H1 (cell line): ENCODE measurements at regions not wholly inside any gene's neighbourhood (a gene's known extent, or its start where the extent isn't known, plus 50 kb on each side); places are given as distances from the start of the nearest gene placed in this dataset.

ENCODE experiments used
- CTCF ChIA-PET: fragments of 300-600 bp; sonication (Branson Sonifier 250); formaldehyde crosslinking; loops from one replicate; lab custom pipeline; 2021; ENCODE audit not compliant: partially characterized antibody; lab: Charles Lee
- POLR2A ChIA-PET: fragments of 300-600 bp; sonication (Branson Sonifier 250); formaldehyde crosslinking; loops from one replicate; lab custom pipeline; 2021; ENCODE audit warnings: inconsistent platforms; ENCODE audit not compliant: partially characterized antibody; lab: Charles Lee
- DNase-seq, 2 experiments: peaks; one replicate each; pipeline versions ENCODE4 v3.0.0 to v3.0.0-alpha.2; 2010 to 2022; ENCODE audit warnings: low spot score in 2 of 2, low read depth in 1 of 2, mixed read lengths in 1 of 2
- FAIRE-seq: peaks from 2 replicates; lab custom pipeline; 2011; peaks lifted over from hg19 to GRCh38; lab: Jason Lieb, UNC
- H2AFZ ChIP-seq: 2 replicates; pipeline ENCODE4 v1.8.1; 2012; ENCODE audit warnings: low read length, inconsistent platforms
- H2AK5ac ChIP-seq: 2 replicates; pipeline ENCODE4 v1.6.1; 2013; ENCODE audit warnings: low read depth, low read length
- H2BK120ac ChIP-seq: replicated peaks from 2 replicates; pipeline ENCODE3; 2013; ENCODE audit warnings: low read depth, low read length, inconsistent platforms
- H2BK12ac ChIP-seq: 2 replicates; pipeline ENCODE4 v1.6.1; 2013; ENCODE audit warnings: low read depth, low read length
- H2BK15ac ChIP-seq: 2 replicates; pipeline ENCODE4 v1.6.1; 2013; ENCODE audit warnings: low read length
- H2BK20ac ChIP-seq: 2 replicates; pipeline ENCODE4 v1.6.1; 2013; ENCODE audit warnings: low read length
- H2BK5ac ChIP-seq: 2 replicates; pipeline ENCODE4 v1.6.1; 2013; ENCODE audit warnings: low read depth, low read length
- H3K14ac ChIP-seq: 2 replicates; pipeline ENCODE4 v1.6.1; 2013; ENCODE audit warnings: inconsistent platforms; ENCODE audit not compliant: insufficient read length
- H3K18ac ChIP-seq: 2 replicates; pipeline ENCODE4 v1.6.1; 2013; ENCODE audit warnings: low read length; ENCODE audit errors: extremely low read depth
- H3K23ac ChIP-seq: 2 replicates; pipeline ENCODE4 v1.6.1; 2013; ENCODE audit warnings: inconsistent platforms; ENCODE audit not compliant: insufficient read length
- H3K23me2 ChIP-seq: 2 replicates; pipeline ENCODE4 v1.6.1; 2013; ENCODE audit warnings: low read depth, low read length
- H3K27ac ChIP-seq: 2 replicates; pipeline ENCODE4 v1.6.1; 2011; ENCODE audit warnings: low read depth, low read length, inconsistent platforms
- H3K27me3 ChIP-seq, 4 experiments: replicated peaks in 1 of 4; 1 replicate in 1 of 4; 2 replicates in 3 of 4; pipeline versions ENCODE4 v1.6.1 to v1.8.1; 2011 to 2013; ENCODE audit warnings: low read length in 3 of 4, mild to moderate bottlenecking in 3 of 4, inconsistent platforms in 2 of 4, mixed read lengths in 2 of 4, moderate library complexity in 1 of 4; ENCODE audit not compliant: control insufficient read depth in 3 of 4, insufficient read depth in 3 of 4; ENCODE audit errors: extremely low read depth in 1 of 4
- H3K36me3 ChIP-seq, 4 experiments: 2 replicates each; pipeline versions ENCODE4 v1.6.1 to v1.8.1; 2011 to 2013; ENCODE audit warnings: mild to moderate bottlenecking in 4 of 4, low read length in 3 of 4, moderate library complexity in 2 of 4, control low read depth in 1 of 4, inconsistent platforms in 1 of 4; ENCODE audit not compliant: insufficient read depth in 4 of 4, control insufficient read depth in 2 of 4
- H3K4ac ChIP-seq: replicated peaks from 2 replicates; pipeline ENCODE3; 2013; ENCODE audit warnings: low read length, low read depth, mixed read lengths, inconsistent platforms; ENCODE audit not compliant: insufficient read length
- H3K4me1 ChIP-seq, 4 experiments: replicated peaks in 1 of 4; 1 replicate in 1 of 4; 2 replicates in 3 of 4; pipeline versions ENCODE4 v1.6.1 to v1.8.1; 2011 to 2013; ENCODE audit warnings: low read length in 3 of 4, inconsistent platforms in 2 of 4, mixed read lengths in 1 of 4; ENCODE audit not compliant: insufficient read depth in 4 of 4, control insufficient read depth in 3 of 4
- H3K4me2 ChIP-seq, 2 experiments: 2 replicates each; pipeline versions ENCODE4 v1.6.1 to v1.8.1; 2011 to 2013; ENCODE audit warnings: low read depth in 2 of 2, low read length in 2 of 2, control low read depth in 1 of 2, inconsistent platforms in 1 of 2, mild to moderate bottlenecking in 1 of 2; ENCODE audit not compliant: insufficient read depth in 1 of 2
- H3K4me3 ChIP-seq, 4 experiments: fragments of 200-600, 300-600 bp in 1 of 4; sonication (generic), shearing (Covaris generic), sonication (Bioruptor Twin) in 1 of 4; 2 replicates each; pipeline versions ENCODE4 v1.5.1 to v1.8.1; 2011 to 2016; ENCODE audit warnings: low read length in 4 of 4, low read depth in 3 of 4, control low read depth in 2 of 4, inconsistent platforms in 2 of 4, mild to moderate bottlenecking in 2 of 4, mixed read lengths in 1 of 4, moderate library complexity in 1 of 4; ENCODE audit not compliant: insufficient read depth in 2 of 4; ENCODE audit errors: extremely low read depth in 1 of 4
- H3K56ac ChIP-seq: replicated peaks from 2 replicates; pipeline ENCODE3; 2013; ENCODE audit warnings: low read depth, mild to moderate bottlenecking, mixed read lengths, low read length, inconsistent platforms; ENCODE audit not compliant: insufficient read length
- H3K79me1 ChIP-seq: 2 replicates; pipeline ENCODE4 v1.6.1; 2013; ENCODE audit warnings: low read depth, low read length, control low read depth
- H3K79me2 ChIP-seq, 2 experiments: 2 replicates each; pipeline versions ENCODE4 v1.6.1 to v1.8.1; 2012 to 2013; ENCODE audit warnings: low read length in 2 of 2, mild to moderate bottlenecking in 2 of 2, inconsistent platforms in 1 of 2; ENCODE audit not compliant: insufficient read depth in 2 of 2, control insufficient read depth in 1 of 2
- H3K9ac ChIP-seq, 4 experiments: replicated peaks in 1 of 4; 1 replicate in 1 of 4; 2 replicates in 3 of 4; pipeline versions ENCODE4 v1.6.1 to v1.8.1; 2011 to 2013; ENCODE audit warnings: low read depth in 3 of 4, low read length in 3 of 4, control low read depth in 2 of 4, mild to moderate bottlenecking in 2 of 4, moderate library complexity in 2 of 4, inconsistent platforms in 1 of 4; ENCODE audit errors: extremely low read depth in 1 of 4
- H3K9me3 ChIP-seq, 2 experiments: 2 replicates each; pipeline versions ENCODE4 v1.6.1 to v1.8.1; 2012 to 2013; ENCODE audit warnings: mild to moderate bottlenecking in 2 of 2, moderate library complexity in 2 of 2, control low read depth in 1 of 2, inconsistent platforms in 1 of 2, low read depth in 1 of 2, low read length in 1 of 2, mixed read lengths in 1 of 2; ENCODE audit not compliant: insufficient read depth in 2 of 2
- H4K20me1 ChIP-seq, 2 experiments: replicated peaks in 1 of 2; 2 replicates each; pipeline versions ENCODE3 to v1.8.1; 2011 to 2013; ENCODE audit warnings: inconsistent platforms in 2 of 2, low read length in 2 of 2, mild to moderate bottlenecking in 1 of 2; ENCODE audit not compliant: insufficient read depth in 2 of 2, control insufficient read depth in 1 of 2
- H4K5ac ChIP-seq: 2 replicates; pipeline ENCODE4 v1.6.1; 2013; ENCODE audit warnings: low read length, low read depth, mixed read lengths, inconsistent platforms; ENCODE audit not compliant: insufficient read length
- H4K8ac ChIP-seq: 2 replicates; pipeline ENCODE4 v1.8.0; 2013; ENCODE audit warnings: mild to moderate bottlenecking, moderate library complexity, low read length, inconsistent platforms; ENCODE audit not compliant: insufficient read depth; ENCODE audit errors: extremely low read depth
- H4K91ac ChIP-seq: replicated peaks from 2 replicates; pipeline ENCODE3; 2013; ENCODE audit warnings: low read length, mixed read lengths, inconsistent platforms; ENCODE audit not compliant: insufficient read length
- ASH2L ChIP-seq: fragments of 200-600, 300-600 bp; sonication (generic); IDR thresholded peaks from one replicate; pipeline ENCODE4 v1.7.1; 2017; ENCODE audit warnings: low read length
- CHD1 ChIP-seq: IDR thresholded peaks from 2 replicates; pipeline ENCODE4 v1.6.1; 2012; ENCODE audit warnings: low read depth, low read length, improper control_type of control experiment
- FOSL1 ChIP-seq: IDR thresholded peaks from 2 replicates; pipeline ENCODE4 v1.6.1; 2011; ENCODE audit warnings: mild to moderate bottlenecking, low read depth, low read length, moderate library complexity; ENCODE audit not compliant: insufficient read depth
- GTF2F1 ChIP-seq: IDR thresholded peaks from 2 replicates; pipeline ENCODE4 v1.6.1; 2012; ENCODE audit warnings: low read depth, low read length, improper control_type of control experiment, borderline replicate concordance
- MAFK ChIP-seq: IDR thresholded peaks from 2 replicates; pipeline ENCODE4 v1.6.1; 2012; ENCODE audit warnings: low read depth, mild to moderate bottlenecking, improper control_type of control experiment, low read length
- RFX5 ChIP-seq: IDR thresholded peaks from 2 replicates; pipeline ENCODE4 v1.6.1; 2011; ENCODE audit warnings: low read depth, low read length, improper control_type of control experiment, borderline replicate concordance
- SIN3A ChIP-seq, 2 experiments: IDR thresholded peaks in 1 of 2; conservative IDR thresholded peaks in 1 of 2; 2 replicates each; pipeline ENCODE4 v1.6.1; 2011 to 2012; ENCODE audit warnings: low read length in 2 of 2, improper control_type of control experiment in 1 of 2, low read depth in 1 of 2, mild to moderate bottlenecking in 1 of 2
- TCF12 ChIP-seq: IDR thresholded peaks from 2 replicates; pipeline ENCODE4 v1.6.1; 2011; ENCODE audit warnings: low read depth, mild to moderate bottlenecking, low read length
- ZNF274 ChIP-seq: IDR thresholded peaks from 2 replicates; pipeline ENCODE4 v1.7.0; 2012; ENCODE audit warnings: low read length, borderline replicate concordance; ENCODE audit errors: extremely low read depth
- WGBS, 2 experiments: shearing (Covaris generic) in 1 of 2; methylation state at CpG; one replicate each; pipeline versions ENCODE4 v1.1.6 to v1.1.7; 2013 to 2015; ENCODE audit warnings: low lambda C conversion rate in 2 of 2, mixed read lengths in 2 of 2, inconsistent platforms in 1 of 2, low coverage in 1 of 2, missing lambda C conversion rate in 1 of 2; ENCODE audit not compliant: insufficient replicate concordance in 2 of 2, insufficient coverage in 1 of 2, insufficient read length in 1 of 2; ENCODE audit errors: extremely low coverage in 1 of 2, missing lambda C conversion rate in 1 of 2; 5-methylcytosine and 5-hydroxymethylcytosine counted together

DNA sequence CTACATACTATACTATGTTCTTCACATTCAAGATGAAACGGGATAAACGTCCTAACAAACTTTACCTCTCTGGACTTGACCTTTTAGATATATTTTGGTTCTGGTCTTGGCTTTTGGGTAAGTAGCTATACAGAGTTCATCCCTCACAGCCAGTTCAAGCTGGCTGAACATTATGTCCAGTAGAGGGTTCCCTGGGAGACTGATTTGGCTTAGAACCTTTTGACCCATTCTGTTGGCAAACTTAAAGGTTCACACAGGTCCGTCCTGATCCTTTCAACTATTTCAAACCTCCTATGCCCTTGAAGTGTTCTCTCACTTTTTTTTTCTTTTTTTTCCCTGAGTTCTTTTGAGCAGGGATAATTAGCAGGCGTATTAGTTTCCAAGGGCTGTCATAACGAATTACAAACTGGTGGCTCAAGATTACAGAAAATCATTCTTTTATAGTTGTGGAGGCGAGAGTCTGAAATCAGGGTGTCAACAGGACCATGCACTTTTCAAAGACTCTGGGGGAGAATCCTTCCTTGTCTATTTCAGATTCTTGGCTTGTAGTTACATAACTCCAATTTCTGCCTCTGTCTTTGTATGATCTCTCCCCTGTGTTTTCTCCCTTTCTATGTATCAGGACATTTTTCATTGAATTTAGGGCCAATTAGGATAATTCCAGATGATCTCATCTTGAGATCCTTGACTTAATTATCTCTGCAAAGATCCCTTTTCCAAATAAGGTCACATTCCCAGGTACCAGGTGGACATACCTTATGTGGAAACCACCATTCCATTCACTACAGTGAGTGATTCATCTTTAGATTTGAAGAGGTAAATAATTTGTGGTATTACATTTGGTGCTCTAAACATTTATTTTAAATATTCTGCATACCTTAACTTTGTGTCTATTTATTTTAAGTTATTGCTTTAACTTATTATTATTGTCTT lies 257.4 kb upstream of the USP25 start:
- Histone ChIP-seq H3K79me2 (no peaks in the 10 kb centered on the region), H2BK12ac (no peak overlapping the region), H3K27me3 (no peaks in the 10 kb centered on the region), H3K23me2 (no peaks in the 10 kb centered on the region; the same call in 1 of the 2 replicates), H2AK5ac (no peak overlapping the region), H4K20me1 (no peaks in the 10 kb centered on the region), H3K18ac (no peak overlapping the region), H3K56ac (no peak overlapping the region), H4K8ac (no peak overlapping the region), H3K4me1 (no peaks in the 10 kb centered on the region), H2BK5ac (no peak overlapping the region), H4K5ac (no peak overlapping the region), H2BK15ac (no peak overlapping the region), H3K79me1 (no peaks in the 10 kb centered on the region), H3K9ac (no peak overlapping the region), H2AFZ (no peak overlapping the region), H3K23ac (no peak overlapping the region), H4K91ac (no peak overlapping the region), H3K4me3 (no peak overlapping the region), H3K4ac (no peak overlapping the region), H3K27ac (no peak overlapping the region), H3K14ac (no peak overlapping the region), H3K9me3 (no peaks in the 10 kb centered on the region), H2BK120ac (no peak overlapping the region), H3K36me3 (no peaks in the 10 kb centered on the region), H3K4me2 (no peak overlapping the region), H2BK20ac (no peak overlapping the region)
- CTCF ChIA-PET: no interaction called here
- FAIRE-seq: no peak
- 94% methylated on average over 6 of the region's 6 CpGs; no CpG with 5 or more reads in 1 of the 2 experiments for WGBS, 2 experiments
- TF ChIP-seq MAFK: no peak
- no peak for TF ChIP-seq RFX5
- no peak for TF ChIP-seq ZNF274
- no peak for TF ChIP-seq FOSL1
- TF ChIP-seq CHD1: no peak
- no peak for TF ChIP-seq GTF2F1
- TF ChIP-seq TCF12: no peak
- no peak for TF ChIP-seq ASH2L
- TF ChIP-seq SIN3A (conservative IDR thresholded peaks at IDR 0.05 in 1 of 2, IDR thresholded peaks at IDR 0.05 in 1 of 2; ENCODE audit: low read depth in 1 of 2, low read length in 2 of 2): no peak
- POLR2A ChIA-PET: no interaction called here
- no peak for DNase-seq
